ENCODE measurements at regions not wholly inside any gene's neighbourhood (a gene's known extent, or its start where the extent isn't known, plus 50 kb on each side); places are given as distances from the start of the nearest gene placed in this dataset.
A peak's percentile ranks its signal among the peaks of the same experiment; 100 is the strongest.

GRCh38 chr10:75304741-75305390 is 69.1 kb upstream of the COMTD1 start:
- DNase-seq: no peak
- no peak for TF ChIP-seq POLR2A (IDR thresholded peaks at IDR 0.05; ENCODE audit: low read length)
- no peak for TF ChIP-seq GATA1 (IDR thresholded peaks at IDR 0.05; ENCODE audit: low read depth, low read length)

- DNase-seq: no peak
- TF ChIP-seq GATA1 (IDR thresholded peaks at IDR 0.05; ENCODE audit: low read depth, low read length) (no peak), POLR2A (IDR thresholded peaks at IDR 0.05; ENCODE audit: low read length) (no peak)
Measured at GRCh38 chr10:75304313-75304712, 68.6 kb upstream of the COMTD1 start.

GRCh38 chr10:75303045-75303777 is 67.5 kb upstream of the COMTD1 start:
- no peak for DNase-seq
- TF ChIP-seq GATA1 (IDR thresholded peaks at IDR 0.05; ENCODE audit: low read depth, low read length) (no peak), POLR2A (IDR thresholded peaks at IDR 0.05; ENCODE audit: low read length) (no peak)

- no peak for DNase-seq
- no peak for TF ChIP-seq POLR2A (IDR thresholded peaks at IDR 0.05; ENCODE audit: low read length)
- TF ChIP-seq GATA1 (IDR thresholded peaks at IDR 0.05; ENCODE audit: low read depth, low read length): no peak
Measured at GRCh38 chr10:75302029-75302428, 66.3 kb upstream of the COMTD1 start.

- DNase-seq: no peak
- TF ChIP-seq POLR2A (IDR thresholded peaks at IDR 0.05; ENCODE audit: low read length) (no peak), GATA1 (IDR thresholded peaks at IDR 0.05; ENCODE audit: low read depth, low read length) (no peak)
Measured at GRCh38 chr10:75297021-75297599, 61.4 kb upstream of the COMTD1 start.

GRCh38 chr10:75295868-75296441 is 60.2 kb upstream of the COMTD1 start:
- DNase-seq: no peak
- no peak for TF ChIP-seq POLR2A (IDR thresholded peaks at IDR 0.05; ENCODE audit: low read length)
- no peak for TF ChIP-seq GATA1 (IDR thresholded peaks at IDR 0.05; ENCODE audit: low read depth, low read length)

- TF ChIP-seq POLR2A (IDR thresholded peaks at IDR 0.05; ENCODE audit: low read length) (no peak), GATA1 (IDR thresholded peaks at IDR 0.05; ENCODE audit: low read depth, low read length) (no peak)
- peak; percentile 44 to 47 for DNase-seq
Measured at GRCh38 chr10:75294866-75295701, 59.3 kb upstream of the COMTD1 start.

- no peak for DNase-seq
- TF ChIP-seq GATA1 (IDR thresholded peaks at IDR 0.05; ENCODE audit: low read depth, low read length) (no peak), POLR2A (IDR thresholded peaks at IDR 0.05; ENCODE audit: low read length) (no peak)
Measured at GRCh38 chr10:75294518-75294865, 58.7 kb upstream of the COMTD1 start.

GRCh38 chr10:75294031-75294437 is 58.3 kb upstream of the COMTD1 start:
- no peak for DNase-seq

GRCh38 chr10:75293446-75293820 is 57.7 kb upstream of the COMTD1 start:
- DNase-seq: no peak
- TF ChIP-seq POLR2A (IDR thresholded peaks at IDR 0.05; ENCODE audit: low read length) (no peak), GATA1 (IDR thresholded peaks at IDR 0.05; ENCODE audit: low read depth, low read length) (no peak)

More at GRCh38 chr10:75294031-75294437, 58.3 kb upstream of the COMTD1 start:
- TF ChIP-seq POLR2A (IDR thresholded peaks at IDR 0.05; ENCODE audit: low read length) (no peak), GATA1 (IDR thresholded peaks at IDR 0.05; ENCODE audit: low read depth, low read length) (no peak)

- DNase-seq: no peak
- no peak for TF ChIP-seq POLR2A (IDR thresholded peaks at IDR 0.05; ENCODE audit: low read length)
Measured at GRCh38 chr10:75292794-75293445, 57.2 kb upstream of the COMTD1 start.

- no peak for DNase-seq
- no peak for TF ChIP-seq POLR2A (IDR thresholded peaks at IDR 0.05; ENCODE audit: low read length)
Measured at GRCh38 chr10:75291805-75292204, 56.0 kb upstream of the COMTD1 start.

- no peak for TF ChIP-seq POLR2A (IDR thresholded peaks at IDR 0.05; ENCODE audit: low read length)
- no peak for TF ChIP-seq GATA1 (IDR thresholded peaks at IDR 0.05; ENCODE audit: low read depth, low read length)
- DNase-seq: no peak
Measured at GRCh38 chr10:75288140-75288711, 52.5 kb upstream of the COMTD1 start.
